ENCODE measurements at regions not wholly inside any gene's neighbourhood (a gene's known extent, or its start where the extent isn't known, plus 50 kb on each side); places are given as distances from the start of the nearest gene placed in this dataset.
"Not testable (repeated sequence)": the region's sequence is repeated elsewhere in the genome, so short reads cannot be mapped to it uniquely, and the experiment has no call there.

- H3K4me3 ChIP-seq (ENCODE audit: low read length): no peak overlapping the region
- TF ChIP-seq CTCF (conservative IDR thresholded peaks at IDR 0.05; ENCODE audit: low read depth, low read length): no peak
- DNase-seq (ENCODE audit: low read depth): no peak
Observed at GRCh38 chr3:162632672-162633071, 1136.1 kb downstream of the OTOL1 start.

GRCh38 chr3:162640208-162640607, 1143.6 kb downstream of the OTOL1 start:
- not testable (repeated sequence) for DNase-seq (ENCODE audit: low read depth); H3K4me3 ChIP-seq (ENCODE audit: low read length)

GRCh38 chr3:162641317-162641716, 1144.7 kb downstream of the OTOL1 start:
- TF ChIP-seq CTCF (conservative IDR thresholded peaks at IDR 0.05; ENCODE audit: low read depth, low read length): no peak

GRCh38 chr3:162641907-162642306, 1145.3 kb downstream of the OTOL1 start:
- TF ChIP-seq CTCF (conservative IDR thresholded peaks at IDR 0.05; ENCODE audit: low read depth, low read length): no peak

More at GRCh38 chr3:162641317-162641716, 1144.7 kb downstream of the OTOL1 start:
- no peak overlapping the region for H3K4me3 ChIP-seq (ENCODE audit: low read length)
- no peak for DNase-seq (ENCODE audit: low read depth)

GRCh38 chr3:162643245-162643644, 1146.6 kb downstream of the OTOL1 start:
- no peak for DNase-seq (ENCODE audit: low read depth)
- no peak overlapping the region for H3K4me3 ChIP-seq (ENCODE audit: low read length)
- no peak for TF ChIP-seq CTCF (conservative IDR thresholded peaks at IDR 0.05; ENCODE audit: low read depth, low read length)

More at GRCh38 chr3:162641907-162642306, 1145.3 kb downstream of the OTOL1 start:
- no peak for DNase-seq (ENCODE audit: low read depth)
- H3K4me3 ChIP-seq (ENCODE audit: low read length): no peak overlapping the region

- no peak for DNase-seq (ENCODE audit: low read depth)
- no peak for TF ChIP-seq CTCF (conservative IDR thresholded peaks at IDR 0.05; ENCODE audit: low read depth, low read length)
- no peak overlapping the region for H3K4me3 ChIP-seq (ENCODE audit: low read length)
Observed at GRCh38 chr3:162647321-162647720, 1150.7 kb downstream of the OTOL1 start.

GRCh38 chr3:162658003-162658402, 1161.4 kb downstream of the OTOL1 start:
- DNase-seq (ENCODE audit: low read depth): no peak
- no peak for TF ChIP-seq CTCF (conservative IDR thresholded peaks at IDR 0.05; ENCODE audit: low read depth, low read length)
- no peak overlapping the region for H3K4me3 ChIP-seq (ENCODE audit: low read length)
